ENCODE measurements at regions not wholly inside any gene's neighbourhood (a gene's known extent, or its start where the extent isn't known, plus 50 kb on each side); places are given as distances from the start of the nearest gene placed in this dataset.

DNA sequence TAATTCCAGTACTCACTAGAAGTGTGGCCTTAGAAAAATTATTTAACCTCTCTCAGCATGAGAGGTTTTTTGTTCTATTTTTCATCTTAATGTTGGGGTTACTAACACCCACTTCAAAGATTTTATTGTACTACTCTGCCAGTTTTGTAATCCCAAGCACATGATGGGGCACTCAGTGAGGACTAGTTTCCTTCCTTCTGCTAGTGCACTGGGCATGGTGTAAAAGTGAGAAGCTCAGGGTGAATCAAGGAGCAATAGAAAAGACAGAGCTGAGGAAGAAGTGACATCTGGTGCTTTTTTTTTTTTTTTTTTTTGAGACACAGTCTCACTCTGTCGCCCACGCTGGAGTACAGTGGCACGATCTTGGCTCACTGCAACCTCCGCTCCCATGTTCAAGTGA lies 439.4 kb upstream of the ARID1B start:
- TF ChIP-seq EZH2 (optimal IDR thresholded peaks at IDR 0.05; ENCODE audit: low read depth, low read length) = no peak
- TF ChIP-seq, protein P1, sequence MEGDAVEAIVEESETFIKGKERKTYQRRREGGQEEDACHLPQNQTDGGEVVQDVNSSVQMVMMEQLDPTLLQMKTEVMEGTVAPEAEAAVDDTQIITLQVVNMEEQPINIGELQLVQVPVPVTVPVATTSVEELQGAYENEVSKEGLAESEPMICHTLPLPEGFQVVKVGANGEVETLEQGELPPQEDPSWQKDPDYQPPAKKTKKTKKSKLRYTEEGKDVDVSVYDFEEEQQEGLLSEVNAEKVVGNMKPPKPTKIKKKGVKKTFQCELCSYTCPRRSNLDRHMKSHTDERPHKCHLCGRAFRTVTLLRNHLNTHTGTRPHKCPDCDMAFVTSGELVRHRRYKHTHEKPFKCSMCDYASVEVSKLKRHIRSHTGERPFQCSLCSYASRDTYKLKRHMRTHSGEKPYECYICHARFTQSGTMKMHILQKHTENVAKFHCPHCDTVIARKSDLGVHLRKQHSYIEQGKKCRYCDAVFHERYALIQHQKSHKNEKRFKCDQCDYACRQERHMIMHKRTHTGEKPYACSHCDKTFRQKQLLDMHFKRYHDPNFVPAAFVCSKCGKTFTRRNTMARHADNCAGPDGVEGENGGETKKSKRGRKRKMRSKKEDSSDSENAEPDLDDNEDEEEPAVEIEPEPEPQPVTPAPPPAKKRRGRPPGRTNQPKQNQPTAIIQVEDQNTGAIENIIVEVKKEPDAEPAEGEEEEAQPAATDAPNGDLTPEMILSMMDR (IDR thresholded peaks at IDR 0.05; ENCODE audit: low read length) = no peak
